Liver (tissue), 8 donors: ENCODE measurements at regions not wholly inside any gene's neighbourhood (a gene's known extent, or its start where the extent isn't known, plus 50 kb on each side); places are given as distances from the start of the nearest gene placed in this dataset.

Experiments used
- DNase-seq: peaks from one replicate; pipeline ENCODE4 v3.0.0-alpha.2; 2017; ENCODE audit warnings: low spot score
- H3K27ac ChIP-seq, 2 donors: one replicate each; pipeline ENCODE4 v1.7.0; 2013; ENCODE audit warnings: inconsistent platforms in 2 of 2, low read length in 2 of 2, control low read depth in 1 of 2, low read depth in 1 of 2, mild to moderate bottlenecking in 1 of 2
- H3K27me3 ChIP-seq, 4 donors: one replicate each; pipeline versions ENCODE4 v1.6.1 to v1.7.0; 2013; ENCODE audit warnings: low read length in 3 of 4, inconsistent platforms in 1 of 4, mild to moderate bottlenecking in 1 of 4, moderate library complexity in 1 of 4; ENCODE audit not compliant: control insufficient read depth in 4 of 4, insufficient read depth in 4 of 4
- H3K36me3 ChIP-seq, 4 donors: one replicate each; pipeline versions ENCODE4 v1.6.1 to v1.7.0; 2013; ENCODE audit warnings: low read length in 3 of 4, mild to moderate bottlenecking in 3 of 4, low read depth in 1 of 4, moderate library complexity in 1 of 4; ENCODE audit not compliant: control insufficient read depth in 4 of 4, insufficient read depth in 3 of 4
- H3K4me1 ChIP-seq, 4 donors: one replicate each; pipeline versions ENCODE4 v1.6.1 to v1.7.0; 2013; ENCODE audit warnings: low read length in 3 of 4, mild to moderate bottlenecking in 3 of 4, moderate library complexity in 1 of 4; ENCODE audit not compliant: control insufficient read depth in 4 of 4, insufficient read depth in 4 of 4
- H3K4me3 ChIP-seq, 3 donors: one replicate each; pipeline versions ENCODE4 v1.6.1 to v1.7.0; 2013; ENCODE audit warnings: low read length in 3 of 3, control low read depth in 1 of 3, low read depth in 1 of 3, mild to moderate bottlenecking in 1 of 3
- H3K9ac ChIP-seq, 2 donors: one replicate each; pipeline ENCODE4 v1.7.0; 2013; ENCODE audit warnings: low read length in 2 of 2, mild to moderate bottlenecking in 2 of 2, moderate library complexity in 2 of 2, control low read depth in 1 of 2, low read depth in 1 of 2
- H3K9me3 ChIP-seq, 4 donors: one replicate each; pipeline versions ENCODE4 v1.6.1 to v1.7.0; 2013; ENCODE audit warnings: low read length in 3 of 4; ENCODE audit not compliant: control insufficient read depth in 4 of 4
- EGR1 ChIP-seq, 2 donors: IDR thresholded peaks; 2 replicates each; pipeline ENCODE4 v1.6.1; 2016 to 2018; ENCODE audit warnings: antibody characterized with exemption in 2 of 2, low read depth in 2 of 2
- FOXA1 ChIP-seq: IDR thresholded peaks from 2 replicates; pipeline ENCODE4 v1.6.1; 2016; ENCODE audit warnings: antibody characterized with exemption
- GABPA ChIP-seq, 2 donors: IDR thresholded peaks in 1 of 2; conservative IDR thresholded peaks in 1 of 2; 2 replicates each; pipeline ENCODE4 v1.6.1; 2016; ENCODE audit warnings: antibody characterized with exemption in 2 of 2, mild to moderate bottlenecking in 1 of 2, moderate library complexity in 1 of 2
- HNF4A ChIP-seq, 2 donors: conservative IDR thresholded peaks; 2 replicates each; pipeline ENCODE4 v1.6.1; 2016; ENCODE audit warnings: antibody characterized with exemption in 2 of 2, mild to moderate bottlenecking in 2 of 2
- HNF4G ChIP-seq: IDR thresholded peaks from 2 replicates; pipeline ENCODE4 v1.6.1; 2016; ENCODE audit warnings: antibody characterized with exemption
- JUND ChIP-seq, 2 donors: IDR thresholded peaks; 2 replicates each; pipeline ENCODE4 v1.6.1; 2016; ENCODE audit warnings: antibody characterized with exemption in 2 of 2
- NR2F2 ChIP-seq: IDR thresholded peaks from 2 replicates; pipeline ENCODE4 v1.6.1; 2016; ENCODE audit warnings: antibody characterized with exemption
- RAD21 ChIP-seq, 2 donors: IDR thresholded peaks; 2 replicates each; pipeline ENCODE4 v1.6.1; 2016; ENCODE audit warnings: antibody characterized with exemption in 2 of 2, mild to moderate bottlenecking in 2 of 2
- RXRA ChIP-seq, 2 donors: IDR thresholded peaks; 2 replicates each; pipeline ENCODE4 v1.6.1; 2017 to 2018; ENCODE audit warnings: antibody characterized with exemption in 2 of 2, mild to moderate bottlenecking in 1 of 2
- SP1 ChIP-seq: IDR thresholded peaks from 2 replicates; pipeline ENCODE4 v1.6.1; 2018; ENCODE audit warnings: antibody characterized with exemption, mild to moderate bottlenecking
- TAF1 ChIP-seq: conservative IDR thresholded peaks from 2 replicates; pipeline ENCODE4 v1.6.1; 2016; ENCODE audit warnings: antibody characterized with exemption, mild to moderate bottlenecking
- YY1 ChIP-seq: IDR thresholded peaks from 2 replicates; pipeline ENCODE4 v1.6.1; 2016; ENCODE audit warnings: antibody characterized with exemption, mild to moderate bottlenecking
- WGBS: extraction: QIAGEN DNeasy Blood & Tissue Kit; methylation state at CpG from one replicate; pipeline ENCODE4 v1.1.7; 2013; 5-methylcytosine and 5-hydroxymethylcytosine counted together
- TF ChIP-seq, protein P1 (sequence below): IDR thresholded peaks from 2 replicates; pipeline ENCODE4 v1.6.1; 2016; ENCODE audit warnings: antibody characterized with exemption, mild to moderate bottlenecking
- TF ChIP-seq, protein P2 (sequence below): IDR thresholded peaks from 2 replicates; pipeline ENCODE4 v1.6.1; 2016; ENCODE audit warnings: antibody characterized with exemption
- TF ChIP-seq, protein P3 (sequence below): IDR thresholded peaks from 2 replicates; pipeline ENCODE4 v1.6.1; 2016; ENCODE audit warnings: antibody characterized with exemption
- TF ChIP-seq, protein P4 (sequence below): IDR thresholded peaks from 2 replicates; pipeline ENCODE4 v1.6.1; 2016; ENCODE audit warnings: antibody characterized with exemption
- TF ChIP-seq, protein P5 (sequence below): fragments of 150-350 bp; IDR thresholded peaks from 2 replicates; pipeline ENCODE4 v1.5.1; 2017; ENCODE audit warnings: improper control_type of control experiment, low read depth, low read length; ENCODE audit not compliant: missing input control
- donor health status: healthy.
- donor health status: healthy.
- donor health status: healthy.
- donor health status: healthy.
- donor health status: healthy.

DNA sequence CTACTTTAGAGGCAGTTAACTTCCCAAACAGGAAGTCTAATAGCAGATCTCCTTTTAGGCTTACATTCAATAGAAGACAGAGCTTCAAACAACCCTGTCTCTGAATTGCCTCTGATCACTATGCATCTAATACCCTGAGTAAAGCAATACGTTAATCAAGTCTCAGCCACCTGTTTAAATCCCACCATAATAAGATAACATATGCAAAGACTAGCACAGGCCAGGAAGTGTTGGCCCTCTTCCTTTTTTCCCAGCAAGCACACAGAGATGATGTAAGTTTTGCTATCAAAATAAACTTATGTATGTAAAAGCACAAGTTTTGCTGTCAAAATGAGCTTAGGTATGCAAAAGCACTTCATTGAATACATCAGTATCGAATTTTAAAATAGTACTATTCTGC lies 385.5 kb downstream of the RND3 start:
- Histone ChIP-seq H3K27ac (no peak overlapping the region), H3K9me3 (no peaks in the 10 kb centered on the region), H3K4me3 (no peak overlapping the region), H3K27me3 (no peaks in the 10 kb centered on the region), H3K36me3 (no peaks in the 10 kb centered on the region), H3K4me1 (peaks cover 2 to 12% (median 9%) of the 10 kb centered on the region in 4 donors), H3K9ac (no peak overlapping the region)
- WGBS: 86% methylated on average over 2 of the region's 2 CpGs
- no peak for TF ChIP-seq HNF4A (conservative IDR thresholded peaks at IDR 0.05)
- no peak for TF ChIP-seq FOXA1
- TF ChIP-seq, protein P1, sequence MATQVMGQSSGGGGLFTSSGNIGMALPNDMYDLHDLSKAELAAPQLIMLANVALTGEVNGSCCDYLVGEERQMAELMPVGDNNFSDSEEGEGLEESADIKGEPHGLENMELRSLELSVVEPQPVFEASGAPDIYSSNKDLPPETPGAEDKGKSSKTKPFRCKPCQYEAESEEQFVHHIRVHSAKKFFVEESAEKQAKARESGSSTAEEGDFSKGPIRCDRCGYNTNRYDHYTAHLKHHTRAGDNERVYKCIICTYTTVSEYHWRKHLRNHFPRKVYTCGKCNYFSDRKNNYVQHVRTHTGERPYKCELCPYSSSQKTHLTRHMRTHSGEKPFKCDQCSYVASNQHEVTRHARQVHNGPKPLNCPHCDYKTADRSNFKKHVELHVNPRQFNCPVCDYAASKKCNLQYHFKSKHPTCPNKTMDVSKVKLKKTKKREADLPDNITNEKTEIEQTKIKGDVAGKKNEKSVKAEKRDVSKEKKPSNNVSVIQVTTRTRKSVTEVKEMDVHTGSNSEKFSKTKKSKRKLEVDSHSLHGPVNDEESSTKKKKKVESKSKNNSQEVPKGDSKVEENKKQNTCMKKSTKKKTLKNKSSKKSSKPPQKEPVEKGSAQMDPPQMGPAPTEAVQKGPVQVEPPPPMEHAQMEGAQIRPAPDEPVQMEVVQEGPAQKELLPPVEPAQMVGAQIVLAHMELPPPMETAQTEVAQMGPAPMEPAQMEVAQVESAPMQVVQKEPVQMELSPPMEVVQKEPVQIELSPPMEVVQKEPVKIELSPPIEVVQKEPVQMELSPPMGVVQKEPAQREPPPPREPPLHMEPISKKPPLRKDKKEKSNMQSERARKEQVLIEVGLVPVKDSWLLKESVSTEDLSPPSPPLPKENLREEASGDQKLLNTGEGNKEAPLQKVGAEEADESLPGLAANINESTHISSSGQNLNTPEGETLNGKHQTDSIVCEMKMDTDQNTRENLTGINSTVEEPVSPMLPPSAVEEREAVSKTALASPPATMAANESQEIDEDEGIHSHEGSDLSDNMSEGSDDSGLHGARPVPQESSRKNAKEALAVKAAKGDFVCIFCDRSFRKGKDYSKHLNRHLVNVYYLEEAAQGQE: no peak
- no peak for TF ChIP-seq HNF4G
- TF ChIP-seq, protein P2, sequence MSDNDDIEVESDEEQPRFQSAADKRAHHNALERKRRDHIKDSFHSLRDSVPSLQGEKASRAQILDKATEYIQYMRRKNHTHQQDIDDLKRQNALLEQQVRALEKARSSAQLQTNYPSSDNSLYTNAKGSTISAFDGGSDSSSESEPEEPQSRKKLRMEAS: no peak
- TF ChIP-seq, protein P3, sequence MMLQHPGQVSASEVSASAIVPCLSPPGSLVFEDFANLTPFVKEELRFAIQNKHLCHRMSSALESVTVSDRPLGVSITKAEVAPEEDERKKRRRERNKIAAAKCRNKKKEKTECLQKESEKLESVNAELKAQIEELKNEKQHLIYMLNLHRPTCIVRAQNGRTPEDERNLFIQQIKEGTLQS: no peak
- TF ChIP-seq TAF1: no peak
- no peak for TF ChIP-seq RXRA (IDR thresholded peaks at IDR 0.05)
- TF ChIP-seq GABPA (IDR thresholded peaks at IDR 0.05 in 1 of 2, conservative IDR thresholded peaks at IDR 0.05 in 1 of 2): no peak
- no peak for DNase-seq

DNA sequence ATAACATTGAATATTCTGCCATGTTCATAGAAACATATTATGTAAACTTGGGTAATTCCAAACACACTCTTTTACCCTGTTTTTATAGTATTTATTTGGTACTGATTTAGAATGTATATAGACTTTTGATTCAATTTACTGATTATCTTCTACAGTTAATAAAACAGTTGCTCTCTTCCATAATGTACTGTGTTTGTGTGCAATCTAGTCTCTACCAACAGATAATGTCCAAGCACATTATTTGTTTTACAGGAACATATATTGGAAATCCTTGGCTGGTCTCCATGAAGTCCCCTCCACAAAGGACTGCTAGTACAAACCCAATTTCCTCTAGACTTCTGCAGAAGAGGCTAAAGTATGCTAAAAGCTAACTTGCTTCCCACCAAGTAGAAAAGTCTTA lies 386.6 kb downstream of the RND3 start:
- Histone ChIP-seq H3K36me3 (no peaks in the 10 kb centered on the region), H3K27me3 (no peaks in the 10 kb centered on the region), H3K27ac (no peak overlapping the region), H3K9me3 (no peaks in the 10 kb centered on the region), H3K9ac (no peak overlapping the region), H3K4me1 (peaks cover 2 to 12% (median 9%) of the 10 kb centered on the region in 4 donors), H3K4me3 (no peak overlapping the region)
- TF ChIP-seq JUND (IDR thresholded peaks at IDR 0.05) (no peak), RAD21 (IDR thresholded peaks at IDR 0.05) (no peak), NR2F2 (no peak), YY1 (no peak), FOXA1 (no peak), RXRA (IDR thresholded peaks at IDR 0.05) (no peak)
- TF ChIP-seq, protein P4, sequence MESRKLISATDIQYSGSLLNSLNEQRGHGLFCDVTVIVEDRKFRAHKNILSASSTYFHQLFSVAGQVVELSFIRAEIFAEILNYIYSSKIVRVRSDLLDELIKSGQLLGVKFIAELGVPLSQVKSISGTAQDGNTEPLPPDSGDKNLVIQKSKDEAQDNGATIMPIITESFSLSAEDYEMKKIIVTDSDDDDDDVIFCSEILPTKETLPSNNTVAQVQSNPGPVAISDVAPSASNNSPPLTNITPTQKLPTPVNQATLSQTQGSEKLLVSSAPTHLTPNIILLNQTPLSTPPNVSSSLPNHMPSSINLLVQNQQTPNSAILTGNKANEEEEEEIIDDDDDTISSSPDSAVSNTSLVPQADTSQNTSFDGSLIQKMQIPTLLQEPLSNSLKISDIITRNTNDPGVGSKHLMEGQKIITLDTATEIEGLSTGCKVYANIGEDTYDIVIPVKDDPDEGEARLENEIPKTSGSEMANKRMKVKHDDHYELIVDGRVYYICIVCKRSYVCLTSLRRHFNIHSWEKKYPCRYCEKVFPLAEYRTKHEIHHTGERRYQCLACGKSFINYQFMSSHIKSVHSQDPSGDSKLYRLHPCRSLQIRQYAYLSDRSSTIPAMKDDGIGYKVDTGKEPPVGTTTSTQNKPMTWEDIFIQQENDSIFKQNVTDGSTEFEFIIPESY: no peak
- DNase-seq: no peak

DNA sequence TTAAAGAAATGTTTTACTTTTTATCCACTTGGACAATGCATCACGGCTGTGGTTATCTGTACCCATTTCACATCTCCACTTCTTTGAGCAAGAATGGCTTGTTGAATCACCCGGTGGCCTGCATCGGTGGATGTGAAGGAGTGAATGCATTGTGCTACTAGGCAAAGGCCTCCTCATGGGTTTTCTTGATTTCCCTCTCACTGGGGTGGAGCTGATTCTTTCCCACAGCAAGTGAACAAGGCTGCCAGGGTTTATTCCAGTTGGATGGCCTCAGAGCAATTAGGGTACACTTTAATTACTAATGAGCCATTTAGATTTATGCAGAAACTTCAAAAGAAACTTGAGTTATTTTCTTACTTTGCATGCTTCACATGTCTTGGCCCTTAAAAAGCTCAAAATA lies 387.1 kb downstream of the RND3 start:
- no peaks in the 10 kb centered on the region for H3K36me3 ChIP-seq
- no peaks in the 10 kb centered on the region for H3K9me3 ChIP-seq
- TF ChIP-seq SP1 (no peak), HNF4A (conservative IDR thresholded peaks at IDR 0.05) (no peak), RXRA (IDR thresholded peaks at IDR 0.05) (no peak), RAD21 (IDR thresholded peaks at IDR 0.05) (no peak), EGR1 (IDR thresholded peaks at IDR 0.05; ENCODE audit: low read depth in 2 of 2) (no peak), YY1 (no peak), JUND (IDR thresholded peaks at IDR 0.05) (no peak)
- TF ChIP-seq, protein P5, sequence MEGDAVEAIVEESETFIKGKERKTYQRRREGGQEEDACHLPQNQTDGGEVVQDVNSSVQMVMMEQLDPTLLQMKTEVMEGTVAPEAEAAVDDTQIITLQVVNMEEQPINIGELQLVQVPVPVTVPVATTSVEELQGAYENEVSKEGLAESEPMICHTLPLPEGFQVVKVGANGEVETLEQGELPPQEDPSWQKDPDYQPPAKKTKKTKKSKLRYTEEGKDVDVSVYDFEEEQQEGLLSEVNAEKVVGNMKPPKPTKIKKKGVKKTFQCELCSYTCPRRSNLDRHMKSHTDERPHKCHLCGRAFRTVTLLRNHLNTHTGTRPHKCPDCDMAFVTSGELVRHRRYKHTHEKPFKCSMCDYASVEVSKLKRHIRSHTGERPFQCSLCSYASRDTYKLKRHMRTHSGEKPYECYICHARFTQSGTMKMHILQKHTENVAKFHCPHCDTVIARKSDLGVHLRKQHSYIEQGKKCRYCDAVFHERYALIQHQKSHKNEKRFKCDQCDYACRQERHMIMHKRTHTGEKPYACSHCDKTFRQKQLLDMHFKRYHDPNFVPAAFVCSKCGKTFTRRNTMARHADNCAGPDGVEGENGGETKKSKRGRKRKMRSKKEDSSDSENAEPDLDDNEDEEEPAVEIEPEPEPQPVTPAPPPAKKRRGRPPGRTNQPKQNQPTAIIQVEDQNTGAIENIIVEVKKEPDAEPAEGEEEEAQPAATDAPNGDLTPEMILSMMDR: no peak
- TF ChIP-seq, protein P1: no peak
- no peak for DNase-seq
- H3K4me3 ChIP-seq: no peak overlapping the region
- no peak overlapping the region for H3K27ac ChIP-seq
- 95% methylated on average over 3 of the region's 3 CpGs for WGBS
- H3K9ac ChIP-seq: no peak overlapping the region
- H3K4me1 ChIP-seq: peaks cover 2 to 13% (median 9%) of the 10 kb centered on the region in 4 donors
- no peaks in the 10 kb centered on the region for H3K27me3 ChIP-seq
